IMR-90 (cell line): ENCODE measurements at regions not wholly inside any gene's neighbourhood (a gene's known extent, or its start where the extent isn't known, plus 50 kb on each side); places are given as distances from the start of the nearest gene placed in this dataset.

Experiments used
- ATAC-seq: fragments of 200-7000 bp; cut with Tn5 transposase; 2 replicates; pipeline ENCODE4 v1.9.1; 2020; ENCODE audit warnings: low read depth, mild to moderate bottlenecking, moderate library complexity
- BruUV-seq: library from RNA; stranded (reverse); fragments of 400-500 nt; replicated peaks from 2 replicates; lab custom pipeline; 2021; lab: Mats Ljungman, UMichigan
- CTCF ChIA-PET: fragments of 300-600 bp; formaldehyde crosslinking; extraction: SDS; loops from one replicate; lab custom pipeline; 2021; ENCODE audit warnings: antibody characterized with exemption; lab: Yijun Ruan, JAX
- POLR2A ChIA-PET: fragments of 300-600 bp; sonication (Branson Sonifier 250); formaldehyde crosslinking; loops from one replicate; lab custom pipeline; 2022; ENCODE audit warnings: antibody characterized with exemption; ENCODE audit not compliant: unreplicated experiment; lab: Charles Lee
- DNase-seq: peaks from one replicate; pipeline ENCODE4 v3.0.0; 2013
- H2AFZ ChIP-seq: replicated peaks from 2 replicates; pipeline ENCODE3; 2013; ENCODE audit warnings: low read length, mild to moderate bottlenecking; ENCODE audit not compliant: poor library complexity
- H2AK5ac ChIP-seq: 2 replicates; pipeline ENCODE4 v1.6.1; 2013; ENCODE audit warnings: low read depth, low read length, inconsistent platforms
- H2AK9ac ChIP-seq: replicated peaks from 2 replicates; pipeline ENCODE3; 2013; ENCODE audit warnings: mild to moderate bottlenecking, low read depth, low read length, moderate library complexity; ENCODE audit not compliant: poor library complexity
- H2BK120ac ChIP-seq: 2 replicates; pipeline ENCODE4 v1.6.1; 2013; ENCODE audit warnings: low read depth, low read length, inconsistent platforms
- H2BK15ac ChIP-seq: 3 replicates; pipeline ENCODE4 v1.6.1; 2013; ENCODE audit warnings: low read depth, low read length, inconsistent platforms
- H2BK20ac ChIP-seq: 2 replicates; pipeline ENCODE4 v1.6.1; 2013; ENCODE audit warnings: low read depth, mild to moderate bottlenecking, inconsistent platforms, low read length, moderate library complexity
- H2BK5ac ChIP-seq: 2 replicates; pipeline ENCODE4 v1.6.1; 2013; ENCODE audit warnings: mild to moderate bottlenecking, low read depth, low read length, inconsistent platforms; ENCODE audit not compliant: poor library complexity, severe bottlenecking
- H3K14ac ChIP-seq: replicated peaks from 2 replicates; pipeline ENCODE4 v1.6.1; 2013; ENCODE audit warnings: low read depth, low read length, inconsistent platforms
- H3K18ac ChIP-seq: 2 replicates; pipeline ENCODE4 v1.6.1; 2013; ENCODE audit warnings: low read depth, low read length, control low read depth
- H3K23ac ChIP-seq: 2 replicates; pipeline ENCODE4 v1.6.1; 2013; ENCODE audit warnings: low read depth, low read length, inconsistent platforms
- H3K27ac ChIP-seq: 2 replicates; pipeline ENCODE4 v1.5.1; 2013; ENCODE audit warnings: mild to moderate bottlenecking, control low read depth, low read length; ENCODE audit not compliant: insufficient read depth
- H3K27me3 ChIP-seq: 2 replicates; pipeline ENCODE4 v1.6.1; 2013; ENCODE audit warnings: low read length; ENCODE audit not compliant: control insufficient read depth, insufficient read depth
- H3K36me3 ChIP-seq: 2 replicates; pipeline ENCODE4 v1.6.1; 2013; ENCODE audit warnings: low read length, mixed read lengths; ENCODE audit not compliant: control insufficient read depth, insufficient read depth
- H3K4ac ChIP-seq: 2 replicates; pipeline ENCODE4 v1.6.1; 2013; ENCODE audit warnings: low read depth, low read length, inconsistent platforms
- H3K4me1 ChIP-seq: 2 replicates; pipeline ENCODE4 v1.6.1; 2013; ENCODE audit warnings: low read length, mixed read lengths; ENCODE audit not compliant: control insufficient read depth, insufficient read depth
- H3K4me2 ChIP-seq: 2 replicates; pipeline ENCODE4 v1.6.1; 2013; ENCODE audit warnings: low read depth, mild to moderate bottlenecking, control low read depth, low read length, moderate library complexity
- H3K4me3 ChIP-seq: 2 replicates; pipeline ENCODE4 v1.5.1; 2013; ENCODE audit warnings: low read depth, mild to moderate bottlenecking, control low read depth, low read length, moderate library complexity; ENCODE audit not compliant: insufficient read depth
- H3K56ac ChIP-seq: 2 replicates; pipeline ENCODE4 v1.6.1; 2013; ENCODE audit warnings: low read length, inconsistent platforms; ENCODE audit not compliant: insufficient read depth; ENCODE audit errors: extremely low read depth
- H3K79me1 ChIP-seq, 2 experiments: 2 replicates each; pipeline ENCODE4 v1.6.1; 2013; ENCODE audit warnings: low read length in 2 of 2, inconsistent platforms in 1 of 2, low read depth in 1 of 2
- H3K9ac ChIP-seq: 2 replicates; pipeline ENCODE4 v1.6.1; 2013; ENCODE audit warnings: low read depth, low read length, control low read depth
- H3K9me1 ChIP-seq: 2 replicates; pipeline ENCODE4 v1.6.1; 2013; ENCODE audit warnings: low read length, inconsistent platforms; ENCODE audit not compliant: insufficient read depth
- H3K9me3 ChIP-seq: 2 replicates; pipeline ENCODE4 v1.6.1; 2013; ENCODE audit warnings: low read length; ENCODE audit not compliant: control insufficient read depth, insufficient read depth
- H4K20me1 ChIP-seq: 2 replicates; pipeline ENCODE4 v1.6.1; 2013; ENCODE audit warnings: low read length, inconsistent platforms; ENCODE audit not compliant: insufficient read depth
- H4K5ac ChIP-seq: 2 replicates; pipeline ENCODE4 v1.6.1; 2013; ENCODE audit warnings: mild to moderate bottlenecking, low read depth, low read length, control low read depth
- H4K8ac ChIP-seq, 2 experiments: 2 replicates each; pipeline ENCODE4 v1.6.1; 2013; ENCODE audit warnings: low read depth in 2 of 2, low read length in 2 of 2, control low read depth in 1 of 2, inconsistent platforms in 1 of 2
- H4K91ac ChIP-seq: 2 replicates; pipeline ENCODE4 v1.6.1; 2013; ENCODE audit warnings: low read depth, low read length, inconsistent platforms; ENCODE audit not compliant: insufficient read depth
- CHD1 ChIP-seq: IDR thresholded peaks from 2 replicates; pipeline ENCODE4 v1.6.1; 2012; ENCODE audit warnings: low read depth, low read length, improper control_type of control experiment
- FOS ChIP-seq: fragments of 150-350 bp; IDR thresholded peaks from 2 replicates; pipeline ENCODE4 v1.6.1; 2016; ENCODE audit warnings: low read depth, low read length
- MAZ ChIP-seq: IDR thresholded peaks from 2 replicates; pipeline ENCODE4 v1.6.1; 2012; ENCODE audit warnings: low read depth, mild to moderate bottlenecking, low read length, improper control_type of control experiment, moderate library complexity, borderline replicate concordance
- NFE2L2 ChIP-seq: fragments of 150-350 bp; IDR thresholded peaks from 2 replicates; pipeline ENCODE4 v1.6.1; 2016; ENCODE audit warnings: low read depth, mild to moderate bottlenecking, low read length
- POLR2A ChIP-seq: IDR thresholded peaks from 2 replicates; pipeline ENCODE4 v1.6.1; 2012; ENCODE audit warnings: mild to moderate bottlenecking, low read depth, low read length
- RAD21 ChIP-seq: IDR thresholded peaks from 2 replicates; pipeline ENCODE4 v1.6.1; 2012; ENCODE audit warnings: low read length, improper control_type of control experiment
- RCOR1 ChIP-seq: IDR thresholded peaks from 2 replicates; pipeline ENCODE4 v1.6.1; 2012; ENCODE audit warnings: mild to moderate bottlenecking, low read length, improper control_type of control experiment; ENCODE audit not compliant: insufficient replicate concordance
- RFX5 ChIP-seq: IDR thresholded peaks from 2 replicates; pipeline ENCODE4 v1.8.0; 2012; ENCODE audit warnings: low read depth, mild to moderate bottlenecking, low read length, moderate library complexity
- WGBS, 2 experiments: methylation state at CpG; one replicate each; pipeline versions ENCODE4 v1.1.5 to v1.1.7; 2013; ENCODE audit warnings: missing lambda C conversion rate in 2 of 2; ENCODE audit not compliant: insufficient read length in 1 of 2; ENCODE audit errors: extremely low coverage in 2 of 2; 5-methylcytosine and 5-hydroxymethylcytosine counted together
- dilution Hi-C: fragments of 300-500 bp; cut with HindIII; formaldehyde crosslinking; loops from one replicate; pipeline ENCODE4 v1.14.3; 2018; ENCODE audit warnings: low sequenced_read_pairs; ENCODE audit not compliant: unreplicated experiment
- in situ Hi-C: fragments of 300-500 bp; cut with MboI; formaldehyde crosslinking; loops from 3 replicates; pipeline ENCODE4 v1.14.3; 2019; ENCODE audit warnings: low sequenced_read_pairs, inconsistent platforms, mixed read lengths
- intact Hi-C: fragments of 100-400 bp; cut with micrococcal nuclease; formaldehyde crosslinking; loops from 2 replicates; pipeline ENCODE4 v1.10.0; 2022
- TF ChIP-seq, protein P1 (sequence below): conservative IDR thresholded peaks from 2 replicates; pipeline ENCODE4 v1.5.1; 2012; ENCODE audit warnings: mild to moderate bottlenecking, low read depth, low read length, improper control_type of control experiment
- TF ChIP-seq, protein P2 (sequence below): fragments of 150-350 bp; IDR thresholded peaks from 2 replicates; pipeline ENCODE4 v1.6.1; 2016; ENCODE audit warnings: low read depth, mild to moderate bottlenecking, low read length, moderate library complexity, borderline replicate concordance
- TF ChIP-seq, protein P3 (sequence below): fragments of 150-350 bp; IDR thresholded peaks from 2 replicates; pipeline ENCODE4 v1.6.1; 2017; ENCODE audit warnings: mild to moderate bottlenecking, antibody characterized with exemption, low read length, low read depth

DNA sequence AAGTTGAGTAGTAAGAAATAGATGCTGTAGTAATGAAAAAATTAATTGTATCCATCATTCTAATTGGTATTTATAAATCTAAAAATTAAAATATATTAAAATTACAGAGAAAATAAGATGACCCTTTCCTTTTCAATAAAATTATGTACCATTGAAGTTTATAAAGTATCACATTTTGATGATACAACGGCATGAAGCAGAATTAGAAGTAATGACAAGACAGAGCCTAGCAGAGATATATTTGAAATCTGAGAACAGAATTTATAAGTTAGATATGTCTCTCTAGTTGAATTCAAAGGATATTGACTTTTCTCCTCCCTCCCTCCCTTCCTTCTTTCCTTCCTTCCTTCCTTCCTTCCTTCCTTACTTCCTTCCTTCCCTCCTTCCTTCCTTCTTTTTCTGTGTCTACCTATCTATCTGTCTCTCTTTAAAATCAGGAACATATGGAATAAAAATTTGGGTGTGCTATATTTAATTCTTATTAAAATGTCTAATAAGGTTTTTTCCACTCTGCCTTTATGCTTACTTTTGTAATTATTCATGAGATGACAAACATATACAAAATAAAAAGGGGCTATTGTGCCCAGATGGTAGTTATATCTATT lies 258.5 kb upstream of the CD180 start:
- no CpG with 5 or more reads among the region's 1 CpG for whole genome bisulfite sequencing, 2 experiments
- Histone ChIP-seq H3K27ac (no peak overlapping the region), H3K4ac (no peak overlapping the region), H2AFZ (no peak overlapping the region), H3K56ac (no peak overlapping the region), H3K79me1 (no peaks in the 10 kb centered on the region), H2BK20ac (no peak overlapping the region), H4K5ac (no peak overlapping the region), H2BK120ac (no peak overlapping the region), H2AK9ac (no peak overlapping the region), H3K23ac (no peak overlapping the region), H4K91ac (no peak overlapping the region), H3K9me1 (no peaks in the 10 kb centered on the region), H3K27me3 (no peaks in the 10 kb centered on the region), H3K4me3 (no peak overlapping the region), H2BK5ac (no peak overlapping the region), H2BK15ac (no peak overlapping the region), H4K20me1 (no peaks in the 10 kb centered on the region), H3K9ac (no peak overlapping the region), H4K8ac (no peak overlapping the region), H3K14ac (no peak overlapping the region), H3K4me2 (no peak overlapping the region), H3K36me3 (no peaks in the 10 kb centered on the region), H3K18ac (no peak overlapping the region), H2AK5ac (no peak overlapping the region), H3K9me3 (no peaks in the 10 kb centered on the region), H3K4me1 (no peaks in the 10 kb centered on the region)
- TF ChIP-seq RFX5 (no peak), CHD1 (no peak), FOS (no peak), RAD21 (no peak), POLR2A (no peak), NFE2L2 (no peak), MAZ (no peak), RCOR1 (no peak)
- TF ChIP-seq, protein P1, sequence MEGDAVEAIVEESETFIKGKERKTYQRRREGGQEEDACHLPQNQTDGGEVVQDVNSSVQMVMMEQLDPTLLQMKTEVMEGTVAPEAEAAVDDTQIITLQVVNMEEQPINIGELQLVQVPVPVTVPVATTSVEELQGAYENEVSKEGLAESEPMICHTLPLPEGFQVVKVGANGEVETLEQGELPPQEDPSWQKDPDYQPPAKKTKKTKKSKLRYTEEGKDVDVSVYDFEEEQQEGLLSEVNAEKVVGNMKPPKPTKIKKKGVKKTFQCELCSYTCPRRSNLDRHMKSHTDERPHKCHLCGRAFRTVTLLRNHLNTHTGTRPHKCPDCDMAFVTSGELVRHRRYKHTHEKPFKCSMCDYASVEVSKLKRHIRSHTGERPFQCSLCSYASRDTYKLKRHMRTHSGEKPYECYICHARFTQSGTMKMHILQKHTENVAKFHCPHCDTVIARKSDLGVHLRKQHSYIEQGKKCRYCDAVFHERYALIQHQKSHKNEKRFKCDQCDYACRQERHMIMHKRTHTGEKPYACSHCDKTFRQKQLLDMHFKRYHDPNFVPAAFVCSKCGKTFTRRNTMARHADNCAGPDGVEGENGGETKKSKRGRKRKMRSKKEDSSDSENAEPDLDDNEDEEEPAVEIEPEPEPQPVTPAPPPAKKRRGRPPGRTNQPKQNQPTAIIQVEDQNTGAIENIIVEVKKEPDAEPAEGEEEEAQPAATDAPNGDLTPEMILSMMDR: no peak
- TF ChIP-seq, protein P2, sequence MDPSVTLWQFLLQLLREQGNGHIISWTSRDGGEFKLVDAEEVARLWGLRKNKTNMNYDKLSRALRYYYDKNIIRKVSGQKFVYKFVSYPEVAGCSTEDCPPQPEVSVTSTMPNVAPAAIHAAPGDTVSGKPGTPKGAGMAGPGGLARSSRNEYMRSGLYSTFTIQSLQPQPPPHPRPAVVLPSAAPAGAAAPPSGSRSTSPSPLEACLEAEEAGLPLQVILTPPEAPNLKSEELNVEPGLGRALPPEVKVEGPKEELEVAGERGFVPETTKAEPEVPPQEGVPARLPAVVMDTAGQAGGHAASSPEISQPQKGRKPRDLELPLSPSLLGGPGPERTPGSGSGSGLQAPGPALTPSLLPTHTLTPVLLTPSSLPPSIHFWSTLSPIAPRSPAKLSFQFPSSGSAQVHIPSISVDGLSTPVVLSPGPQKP: no peak
- TF ChIP-seq, protein P3, sequence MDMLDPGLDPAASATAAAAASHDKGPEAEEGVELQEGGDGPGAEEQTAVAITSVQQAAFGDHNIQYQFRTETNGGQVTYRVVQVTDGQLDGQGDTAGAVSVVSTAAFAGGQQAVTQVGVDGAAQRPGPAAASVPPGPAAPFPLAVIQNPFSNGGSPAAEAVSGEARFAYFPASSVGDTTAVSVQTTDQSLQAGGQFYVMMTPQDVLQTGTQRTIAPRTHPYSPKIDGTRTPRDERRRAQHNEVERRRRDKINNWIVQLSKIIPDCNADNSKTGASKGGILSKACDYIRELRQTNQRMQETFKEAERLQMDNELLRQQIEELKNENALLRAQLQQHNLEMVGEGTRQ: no peak
- intact Hi-C loops: no loop called here
- DNase-seq (no peak), ATAC-seq (no peak)
- BruUV-seq: no TSS peak
- ChIA-PET POLR2A (no interaction called here), CTCF (no interaction called here)
- in situ Hi-C loops: no loop called here
- dilution Hi-C loops: no loop called here
